Activated B cell treated with CpG ODN at 0.5 μM for 24 hours (primary cell): ENCODE measurements at regions not wholly inside any gene's neighbourhood (a gene's known extent, or its start where the extent isn't known, plus 50 kb on each side); places are given as distances from the start of the nearest gene placed in this dataset.

ENCODE experiments used
- ATAC-seq: fragments of 200-7000 bp; cut with Tn5 transposase; one replicate; pipeline ENCODE4 v1.10.0; 2021; ENCODE audit warnings: low read depth, mild to moderate bottlenecking, moderate library complexity
- CTCF ChIA-PET: fragments of 350-600 bp; sonication (Branson Sonifier 250); formaldehyde crosslinking; loops from one replicate; lab custom pipeline; 2021; ENCODE audit warnings: antibody characterized with exemption; lab: Charles Lee
- POLR2A ChIA-PET: fragments of 350-600 bp; sonication (Branson Sonifier 250); formaldehyde crosslinking; loops from one replicate; lab custom pipeline; 2021; ENCODE audit warnings: antibody characterized with exemption; lab: Charles Lee
- DNase-seq: peaks from one replicate; pipeline ENCODE4 v3.0.0; 2022
- H3K27ac Mint-ChIP-seq: one replicate; pipeline ENCODE4 v1.8.0; 2020; ENCODE audit warnings: mixed read lengths
- H3K27me3 Mint-ChIP-seq: one replicate; pipeline ENCODE4 v1.8.0; 2021; ENCODE audit warnings: mixed read lengths
- H3K36me3 Mint-ChIP-seq: one replicate; pipeline ENCODE4 v1.8.0; 2021; ENCODE audit warnings: low read depth, mixed read lengths
- H3K4me1 Mint-ChIP-seq: one replicate; pipeline ENCODE4 v1.8.0; 2021; ENCODE audit warnings: mixed read lengths
- H3K4me3 Mint-ChIP-seq: one replicate; pipeline ENCODE4 v1.8.0; 2020; ENCODE audit warnings: mild to moderate bottlenecking, mixed read lengths
- H3K9me3 Mint-ChIP-seq: one replicate; pipeline ENCODE4 v1.8.0; 2020; ENCODE audit warnings: mixed read lengths
- CTCF ChIP-seq: fragments of 200-600 bp; IDR thresholded peaks from one replicate; pipeline ENCODE4 v1.8.0; 2022; ENCODE audit warnings: antibody characterized with exemption, mild to moderate bottlenecking
- intact Hi-C: fragments of 100-400 bp; cut with micrococcal nuclease; formaldehyde crosslinking; loops from one replicate; pipeline ENCODE4 v1.15.1; 2024

GRCh38 chr6:1127129-1127528 lies 184.8 kb upstream of the FOXQ1 start:
- ChIA-PET POLR2A (no interaction called here), CTCF (no interaction called here)
- intact Hi-C loops, result no loop called here

DNA sequence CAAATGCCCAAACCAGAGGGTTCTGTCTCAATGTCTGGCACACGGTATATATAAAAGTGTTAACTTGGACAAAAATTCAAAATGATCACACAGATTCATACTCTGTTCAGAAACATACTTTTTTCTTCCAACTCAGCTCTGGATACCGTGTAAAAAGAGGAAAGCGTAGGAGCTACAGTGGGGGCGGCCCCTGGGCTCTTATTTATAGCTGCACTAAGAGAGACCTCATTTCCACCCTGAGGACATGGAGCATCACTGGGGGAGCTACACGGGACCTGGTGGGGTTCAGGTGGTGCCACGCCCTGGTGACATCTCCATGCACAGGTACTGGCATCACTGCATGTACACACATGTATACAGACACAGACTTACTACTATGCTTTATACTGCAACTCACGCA lies 185.9 kb upstream of the FOXQ1 start:
- TF ChIP-seq CTCF, result no peak
- no peak overlapping the region for H3K27ac Mint-ChIP-seq
- intact Hi-C loops, result no loop called here
- ChIA-PET POLR2A (no interaction called here), CTCF (no interaction called here)
- ATAC-seq (no peak), DNase-seq (no peak)
- no peak overlapping the region for H3K4me3 Mint-ChIP-seq
- H3K4me1 Mint-ChIP-seq, result no peaks in the 10 kb centered on the region
- no peaks in the 10 kb centered on the region for H3K36me3 Mint-ChIP-seq
- peaks cover 9% of the 10 kb centered on the region for H3K27me3 Mint-ChIP-seq
- no peaks in the 10 kb centered on the region for H3K9me3 Mint-ChIP-seq

More at GRCh38 chr6:1127129-1127528, 184.8 kb upstream of the FOXQ1 start:
- DNase-seq (no peak), ATAC-seq (no peak)
- no peaks in the 10 kb centered on the region for H3K9me3 Mint-ChIP-seq
- H3K4me1 Mint-ChIP-seq, result no peaks in the 10 kb centered on the region
- TF ChIP-seq CTCF, result no peak
- H3K4me3 Mint-ChIP-seq, result no peak overlapping the region
- H3K36me3 Mint-ChIP-seq, result no peaks in the 10 kb centered on the region
- no peak overlapping the region for H3K27ac Mint-ChIP-seq
- peaks cover 9% of the 10 kb centered on the region for H3K27me3 Mint-ChIP-seq

- DNase-seq (no peak), ATAC-seq (no peak)
- POLR2A ChIA-PET, result no interaction called here
- no peak for TF ChIP-seq CTCF
- H3K4me1 Mint-ChIP-seq, result no peaks in the 10 kb centered on the region
- H3K27ac Mint-ChIP-seq, result no peak overlapping the region
- CTCF ChIA-PET, result no interaction called here
- H3K27me3 Mint-ChIP-seq, result peaks cover 9% of the 10 kb centered on the region
- intact Hi-C loops, result no loop called here
- H3K36me3 Mint-ChIP-seq, result no peaks in the 10 kb centered on the region
- H3K9me3 Mint-ChIP-seq, result no peaks in the 10 kb centered on the region
- H3K4me3 Mint-ChIP-seq, result no peak overlapping the region
Measured at GRCh38 chr6:1125297-1125696, 186.6 kb upstream of the FOXQ1 start.

- Mint-ChIP-seq H3K27me3 (peaks cover 9% of the 10 kb centered on the region), H3K4me1 (no peaks in the 10 kb centered on the region), H3K9me3 (no peaks in the 10 kb centered on the region), H3K36me3 (no peaks in the 10 kb centered on the region), H3K27ac (no peak overlapping the region), H3K4me3 (no peak overlapping the region)
- intact Hi-C loops, result no loop called here
- CTCF ChIA-PET, result no interaction called here
- POLR2A ChIA-PET, result no interaction called here
- TF ChIP-seq CTCF, result no peak
- ATAC-seq (no peak), DNase-seq (no peak)
Measured at GRCh38 chr6:1124885-1125284, 187.0 kb upstream of the FOXQ1 start.

GRCh38 chr6:1123386-1124375 lies 188.2 kb upstream of the FOXQ1 start:
- peaks cover 13% of the 10 kb centered on the region for H3K27me3 Mint-ChIP-seq
- intact Hi-C loops, result no loop called here
- H3K4me3 Mint-ChIP-seq, result no peak overlapping the region
- H3K36me3 Mint-ChIP-seq, result no peaks in the 10 kb centered on the region
- ChIA-PET POLR2A (no interaction called here), CTCF (no interaction called here)
- H3K27ac Mint-ChIP-seq, result no peak overlapping the region
- no peaks in the 10 kb centered on the region for H3K9me3 Mint-ChIP-seq
- TF ChIP-seq CTCF, result no peak
- no peak for DNase-seq
- no peak for ATAC-seq
- H3K4me1 Mint-ChIP-seq, result no peaks in the 10 kb centered on the region
